Bronchial epithelial cell (primary cell): ENCODE measurements at regions not wholly inside any gene's neighbourhood (a gene's known extent, or its start where the extent isn't known, plus 50 kb on each side); places are given as distances from the start of the nearest gene placed in this dataset.

ENCODE experiments used
- DNase-seq: peaks from one replicate; pipeline ENCODE4 v3.0.0-alpha.2; 2010; ENCODE audit warnings: low read depth
- FAIRE-seq: peaks from 2 replicates; lab custom pipeline; 2011; peaks lifted over from hg19 to GRCh38; lab: Jason Lieb, UNC
- H3K27me3 ChIP-seq: 2 replicates; pipeline ENCODE4 v1.5.1; 2011; ENCODE audit warnings: low read length; ENCODE audit not compliant: control insufficient read depth, insufficient read depth
- H3K36me3 ChIP-seq: 2 replicates; pipeline ENCODE4 v1.5.1; 2011; ENCODE audit warnings: low read length; ENCODE audit not compliant: control insufficient read depth, insufficient read depth
- H3K4me3 ChIP-seq: 2 replicates; pipeline ENCODE4 v1.5.1; 2011; ENCODE audit warnings: mild to moderate bottlenecking, low read depth, low read length, control low read depth
- TF ChIP-seq, protein P1 (sequence below): IDR thresholded peaks from 2 replicates; pipeline ENCODE4 v1.5.1; 2011; ENCODE audit warnings: mild to moderate bottlenecking, moderate library complexity, low read length, control low read depth, inconsistent platforms; ENCODE audit not compliant: insufficient read depth, severe bottlenecking

DNA sequence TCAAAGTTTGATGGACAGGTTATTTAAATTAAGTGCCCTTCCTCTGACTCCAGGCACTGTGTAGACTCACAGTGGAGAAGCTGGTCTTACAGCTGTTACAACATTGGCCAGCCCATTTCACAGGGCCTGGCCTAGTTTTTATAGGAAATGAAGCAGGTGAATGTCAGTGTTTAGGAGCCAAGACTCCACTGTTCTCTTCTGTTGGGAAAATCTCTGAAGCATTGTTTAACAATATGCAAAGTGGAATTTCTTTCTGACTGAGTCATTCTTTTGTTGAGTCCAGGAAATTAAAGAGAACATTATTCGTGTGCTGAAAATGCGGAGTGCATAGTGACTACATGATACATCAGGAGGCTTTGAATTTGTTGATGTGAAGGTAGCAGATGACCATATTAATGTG is 64.7 kb downstream of the ARRDC4 start:
- FAIRE-seq, result no peak

DNA sequence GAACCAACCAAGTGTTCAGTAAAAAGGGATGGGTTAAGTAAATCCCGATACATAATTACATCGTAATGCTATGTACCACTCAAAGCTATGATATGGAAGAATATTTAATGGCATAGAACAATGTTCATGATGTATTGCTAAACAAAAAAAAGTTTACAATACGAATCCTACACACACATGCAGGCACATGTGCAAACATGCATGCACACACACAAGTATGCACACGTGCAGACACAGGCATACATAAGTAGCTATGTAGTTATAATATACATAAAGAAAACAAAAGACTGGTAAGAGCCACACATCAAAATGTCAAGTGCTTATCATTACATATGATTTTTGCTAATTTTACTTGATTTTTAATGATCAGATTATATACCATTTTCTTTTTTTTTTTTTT is 74.2 kb downstream of the ARRDC4 start:
- no peak overlapping the region for H3K4me3 ChIP-seq
- FAIRE-seq (no peak), DNase-seq (peak; percentile 63)
- TF ChIP-seq, protein P1, sequence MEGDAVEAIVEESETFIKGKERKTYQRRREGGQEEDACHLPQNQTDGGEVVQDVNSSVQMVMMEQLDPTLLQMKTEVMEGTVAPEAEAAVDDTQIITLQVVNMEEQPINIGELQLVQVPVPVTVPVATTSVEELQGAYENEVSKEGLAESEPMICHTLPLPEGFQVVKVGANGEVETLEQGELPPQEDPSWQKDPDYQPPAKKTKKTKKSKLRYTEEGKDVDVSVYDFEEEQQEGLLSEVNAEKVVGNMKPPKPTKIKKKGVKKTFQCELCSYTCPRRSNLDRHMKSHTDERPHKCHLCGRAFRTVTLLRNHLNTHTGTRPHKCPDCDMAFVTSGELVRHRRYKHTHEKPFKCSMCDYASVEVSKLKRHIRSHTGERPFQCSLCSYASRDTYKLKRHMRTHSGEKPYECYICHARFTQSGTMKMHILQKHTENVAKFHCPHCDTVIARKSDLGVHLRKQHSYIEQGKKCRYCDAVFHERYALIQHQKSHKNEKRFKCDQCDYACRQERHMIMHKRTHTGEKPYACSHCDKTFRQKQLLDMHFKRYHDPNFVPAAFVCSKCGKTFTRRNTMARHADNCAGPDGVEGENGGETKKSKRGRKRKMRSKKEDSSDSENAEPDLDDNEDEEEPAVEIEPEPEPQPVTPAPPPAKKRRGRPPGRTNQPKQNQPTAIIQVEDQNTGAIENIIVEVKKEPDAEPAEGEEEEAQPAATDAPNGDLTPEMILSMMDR, result no peak
- H3K27me3 ChIP-seq, result no peaks in the 10 kb centered on the region
- H3K36me3 ChIP-seq, result no peaks in the 10 kb centered on the region

More for the DNA sequence above, 64.7 kb downstream of the ARRDC4 start:
- TF ChIP-seq, protein P1, result no peak
- DNase-seq, result peak; percentile 93
- Histone ChIP-seq H3K4me3 (no peak overlapping the region), H3K27me3 (no peaks in the 10 kb centered on the region), H3K36me3 (no peaks in the 10 kb centered on the region)

DNA sequence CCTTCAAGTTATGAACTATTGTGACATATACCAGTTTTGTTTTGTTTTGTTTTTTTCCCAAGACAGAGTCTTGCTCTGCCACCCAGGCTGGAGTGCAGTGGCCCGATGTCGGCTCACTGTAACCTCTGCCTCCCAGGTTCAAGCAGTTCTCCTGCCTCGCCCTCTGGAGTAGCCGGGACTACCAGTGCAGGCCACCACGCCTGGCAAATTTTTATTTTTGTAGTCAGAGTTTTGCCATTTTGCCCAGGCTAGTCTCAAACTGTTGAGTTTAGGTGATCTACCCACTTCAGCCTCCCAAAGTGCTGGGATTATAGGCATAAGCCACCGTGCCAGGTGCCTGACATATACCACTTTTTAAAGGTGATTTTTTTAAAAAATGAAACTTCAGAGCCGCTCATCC is 74.6 kb downstream of the ARRDC4 start:
- Histone ChIP-seq H3K36me3 (no peaks in the 10 kb centered on the region), H3K27me3 (no peaks in the 10 kb centered on the region), H3K4me3 (no peak overlapping the region)
- TF ChIP-seq, protein P1, result no peak
- DNase-seq (peak; percentile 65), FAIRE-seq (no peak)

DNA sequence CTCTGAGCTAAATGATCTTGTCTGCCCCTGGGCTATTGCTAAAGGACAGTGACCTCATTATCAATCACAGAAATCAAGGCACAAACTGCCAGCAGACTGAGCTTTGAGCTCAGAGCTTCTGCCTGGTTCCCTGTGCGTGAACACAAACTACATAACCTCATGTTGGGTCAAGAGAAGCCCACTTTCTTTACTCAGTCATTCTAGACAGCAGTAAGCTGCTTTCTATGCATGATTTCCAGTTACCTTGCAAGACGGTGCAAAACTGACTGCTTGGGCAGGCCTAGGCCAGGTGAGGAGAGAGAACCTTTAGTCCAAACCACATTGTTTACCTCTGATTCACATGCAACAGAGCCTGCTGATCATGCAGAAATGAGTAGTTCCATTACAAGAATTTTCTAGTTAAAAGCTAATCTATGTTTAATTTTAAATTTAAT is 75.1 kb downstream of the ARRDC4 start:
- Histone ChIP-seq H3K36me3 (no peaks in the 10 kb centered on the region), H3K4me3 (no peak overlapping the region), H3K27me3 (no peaks in the 10 kb centered on the region)
- TF ChIP-seq, protein P1, result no peak
- DNase-seq (peak; percentile 94), FAIRE-seq (peak; percentile 76)

DNA sequence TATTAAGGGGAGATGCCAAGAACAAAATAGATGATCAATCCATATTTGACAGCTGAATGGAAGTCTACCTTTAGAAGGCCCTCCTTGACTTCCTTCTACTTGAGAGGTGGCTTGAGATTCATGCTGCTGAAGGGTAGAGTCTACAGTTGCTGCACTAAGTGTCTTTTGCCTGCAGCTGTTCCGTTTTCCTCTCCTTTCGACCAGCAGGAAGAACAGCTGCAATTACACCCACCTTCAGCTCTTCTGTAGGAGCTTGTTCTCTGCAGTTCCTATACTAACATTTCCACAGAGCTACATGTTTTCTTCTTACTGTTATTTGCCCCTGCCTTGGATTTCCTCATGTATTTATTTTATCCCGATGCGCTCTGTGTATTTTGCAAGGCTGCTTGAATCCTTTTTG is 79.1 kb downstream of the ARRDC4 start:
- Histone ChIP-seq H3K4me3 (no peak overlapping the region), H3K27me3 (no peaks in the 10 kb centered on the region), H3K36me3 (no peaks in the 10 kb centered on the region)
- DNase-seq (no peak), FAIRE-seq (no peak)
- TF ChIP-seq, protein P1, result no peak

DNA sequence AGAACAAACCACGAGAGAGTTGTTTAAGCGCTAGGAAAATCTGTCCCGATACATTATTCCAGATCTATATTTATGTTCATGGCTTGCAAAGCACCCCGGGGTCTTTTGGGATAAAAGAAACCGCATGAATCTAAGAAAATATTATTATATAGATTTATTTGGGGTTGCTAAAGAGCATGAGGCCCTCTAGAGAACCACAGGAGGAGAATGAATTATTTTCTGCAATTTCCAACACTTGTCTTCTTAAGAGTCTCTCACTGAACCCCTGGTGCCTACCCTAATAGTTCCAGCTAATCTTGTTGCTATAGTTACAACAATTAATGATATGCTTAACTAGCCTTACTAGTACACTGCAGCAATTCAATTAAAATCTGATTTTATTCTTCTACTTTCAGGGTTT is 79.6 kb downstream of the ARRDC4 start:
- DNase-seq (no peak), FAIRE-seq (no peak)
- Histone ChIP-seq H3K27me3 (no peaks in the 10 kb centered on the region), H3K36me3 (no peaks in the 10 kb centered on the region), H3K4me3 (no peak overlapping the region)
- TF ChIP-seq, protein P1, result no peak
